ENCODE measurements at regions not wholly inside any gene's neighbourhood (a gene's known extent, or its start where the extent isn't known, plus 50 kb on each side); places are given as distances from the start of the nearest gene placed in this dataset.

DNA sequence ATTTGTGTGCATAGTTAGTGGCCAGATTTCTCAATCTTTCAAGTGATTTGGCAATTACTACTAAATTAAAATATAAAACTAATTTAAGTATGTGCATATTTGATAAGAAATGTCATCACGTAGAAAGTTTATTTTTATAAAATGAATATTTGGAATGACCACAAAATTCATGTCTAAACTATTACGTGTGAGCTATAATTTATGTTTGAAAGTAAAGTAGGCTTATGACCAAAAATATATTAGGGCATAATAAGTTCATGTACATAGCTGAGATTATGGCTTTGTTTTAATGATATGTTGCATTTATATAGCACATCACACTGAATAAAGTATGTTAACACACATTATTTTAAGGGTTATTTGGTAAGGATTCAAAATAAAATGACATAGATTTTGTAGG, 1532.6 kb downstream of the C4orf33 start:
- Histone ChIP-seq H3K9me3 (no peaks in the 10 kb centered on the region), H3K36me3 (no peaks in the 10 kb centered on the region), H3K4me1 (ENCODE audit: control insufficient read depth in 1 of 2, low read depth in 2 of 2) (no peaks in the 10 kb centered on the region), H3K27ac (no peak overlapping the region), H3K27me3 (replicated peaks; ENCODE audit: insufficient read depth) (no peaks in the 10 kb centered on the region), H3K4me3 (no peak overlapping the region)
- DNase-seq (ENCODE audit: low spot score) (no peak), ATAC-seq (ENCODE audit: insufficient number of reproducible peaks, low FRiP score, low read depth) (no peak)
- TF ChIP-seq, protein P1, sequence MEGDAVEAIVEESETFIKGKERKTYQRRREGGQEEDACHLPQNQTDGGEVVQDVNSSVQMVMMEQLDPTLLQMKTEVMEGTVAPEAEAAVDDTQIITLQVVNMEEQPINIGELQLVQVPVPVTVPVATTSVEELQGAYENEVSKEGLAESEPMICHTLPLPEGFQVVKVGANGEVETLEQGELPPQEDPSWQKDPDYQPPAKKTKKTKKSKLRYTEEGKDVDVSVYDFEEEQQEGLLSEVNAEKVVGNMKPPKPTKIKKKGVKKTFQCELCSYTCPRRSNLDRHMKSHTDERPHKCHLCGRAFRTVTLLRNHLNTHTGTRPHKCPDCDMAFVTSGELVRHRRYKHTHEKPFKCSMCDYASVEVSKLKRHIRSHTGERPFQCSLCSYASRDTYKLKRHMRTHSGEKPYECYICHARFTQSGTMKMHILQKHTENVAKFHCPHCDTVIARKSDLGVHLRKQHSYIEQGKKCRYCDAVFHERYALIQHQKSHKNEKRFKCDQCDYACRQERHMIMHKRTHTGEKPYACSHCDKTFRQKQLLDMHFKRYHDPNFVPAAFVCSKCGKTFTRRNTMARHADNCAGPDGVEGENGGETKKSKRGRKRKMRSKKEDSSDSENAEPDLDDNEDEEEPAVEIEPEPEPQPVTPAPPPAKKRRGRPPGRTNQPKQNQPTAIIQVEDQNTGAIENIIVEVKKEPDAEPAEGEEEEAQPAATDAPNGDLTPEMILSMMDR (IDR thresholded peaks at IDR 0.05), result no peak

DNA sequence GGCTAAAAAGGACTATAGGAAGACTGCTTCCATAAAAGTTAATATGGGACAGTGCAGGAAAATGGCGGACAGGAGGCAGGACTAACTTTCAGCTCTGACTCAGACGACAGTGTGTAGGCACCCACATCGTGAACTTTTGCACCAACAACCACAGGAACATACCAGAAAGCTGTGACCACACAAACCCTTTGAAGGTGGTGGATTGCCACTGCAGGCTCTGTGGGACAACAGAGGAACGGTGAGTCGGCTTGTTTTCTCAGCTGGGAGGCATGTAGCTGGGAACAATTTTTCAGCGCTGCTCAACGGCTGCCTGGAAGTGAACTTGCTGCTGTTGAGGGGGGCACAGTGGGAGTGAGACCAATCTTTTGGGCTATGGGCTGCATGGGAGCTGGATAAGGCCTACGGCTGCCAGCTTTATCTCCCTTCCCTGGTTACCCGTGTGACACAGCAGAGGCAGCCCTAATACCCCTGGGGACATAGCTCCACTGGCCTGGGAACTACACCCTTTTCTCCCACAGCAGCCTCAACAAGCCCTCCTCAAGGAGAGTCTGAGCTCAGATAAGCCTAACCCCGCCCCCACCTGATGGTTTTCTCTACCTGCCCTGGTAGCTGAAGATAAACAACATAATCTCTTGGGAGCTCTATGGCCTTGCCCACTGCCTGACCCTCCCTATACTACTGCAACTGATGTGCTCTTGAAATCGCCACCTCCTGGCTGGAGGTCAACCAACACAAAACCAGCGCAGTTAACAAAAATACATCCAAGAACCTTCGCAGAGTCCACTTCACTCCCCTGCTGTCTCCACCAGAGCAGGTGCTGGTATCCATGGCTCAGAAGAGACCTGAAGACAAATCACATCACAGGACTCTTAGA, 1537.0 kb downstream of the C4orf33 start:
- H3K27ac ChIP-seq, result no peak overlapping the region
- no peaks in the 10 kb centered on the region for H3K27me3 ChIP-seq (replicated peaks; ENCODE audit: insufficient read depth)
- no peak overlapping the region for H3K4me3 ChIP-seq
- DNase-seq (ENCODE audit: low spot score) (no peak), ATAC-seq (ENCODE audit: insufficient number of reproducible peaks, low FRiP score, low read depth) (no peak)
- no peaks in the 10 kb centered on the region for H3K9me3 ChIP-seq
- no peaks in the 10 kb centered on the region for H3K36me3 ChIP-seq
- TF ChIP-seq, protein P1 (IDR thresholded peaks at IDR 0.05), result no peak
- no peaks in the 10 kb centered on the region for H3K4me1 ChIP-seq (ENCODE audit: control insufficient read depth in 1 of 2, low read depth in 2 of 2)

DNA sequence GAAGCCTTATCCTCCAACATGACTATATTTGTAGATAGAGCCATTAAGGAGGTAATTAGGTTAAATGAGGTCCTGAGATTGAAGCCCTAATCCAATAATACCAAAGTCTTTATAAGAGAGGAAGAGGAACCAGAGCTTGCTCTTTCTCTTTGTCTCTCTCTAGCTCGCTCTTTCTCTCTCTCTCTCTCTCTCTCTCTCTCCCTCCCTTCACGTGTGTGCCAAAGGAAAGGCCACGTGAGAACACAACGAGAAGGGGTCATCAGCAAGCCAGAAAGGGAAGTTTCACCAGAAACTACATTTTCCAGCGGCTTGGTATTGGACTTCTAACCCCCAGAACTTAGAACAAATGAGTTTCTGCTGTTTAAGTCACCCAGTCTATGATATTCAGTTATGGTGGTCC, 1540.5 kb downstream of the C4orf33 start:
- no peak for ATAC-seq (ENCODE audit: insufficient number of reproducible peaks, low FRiP score, low read depth)
- TF ChIP-seq, protein P1 (IDR thresholded peaks at IDR 0.05), result no peak
- H3K27ac ChIP-seq, result no peak overlapping the region

DNA sequence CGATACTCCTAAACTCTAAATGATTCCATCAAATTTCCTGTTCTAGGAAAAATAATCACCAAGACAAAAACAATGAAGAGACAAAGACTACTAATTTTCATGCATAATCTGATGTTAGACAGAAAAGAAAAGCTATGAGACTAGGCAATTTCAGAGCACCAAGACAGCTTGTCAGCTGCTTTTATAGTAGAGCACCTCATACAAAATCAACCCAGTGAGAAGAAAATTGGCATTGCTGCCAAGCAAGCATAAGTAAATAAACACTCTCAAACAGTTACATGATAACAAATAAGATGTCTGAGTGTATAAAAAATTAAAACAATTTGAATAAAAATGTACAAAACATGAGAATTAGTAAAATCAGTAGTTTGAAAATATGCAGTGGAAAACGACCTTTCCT, 1544.6 kb downstream of the C4orf33 start:
- no peak overlapping the region for H3K4me3 ChIP-seq
- H3K27me3 ChIP-seq (replicated peaks; ENCODE audit: insufficient read depth), result no peaks in the 10 kb centered on the region
- TF ChIP-seq, protein P1 (IDR thresholded peaks at IDR 0.05), result no peak
- DNase-seq (ENCODE audit: low spot score) (no peak), ATAC-seq (ENCODE audit: insufficient number of reproducible peaks, low FRiP score, low read depth) (no peak)
- H3K27ac ChIP-seq, result no peak overlapping the region
- no peaks in the 10 kb centered on the region for H3K9me3 ChIP-seq
- no peaks in the 10 kb centered on the region for H3K36me3 ChIP-seq
- no peaks in the 10 kb centered on the region for H3K4me1 ChIP-seq (ENCODE audit: control insufficient read depth in 1 of 2, low read depth in 2 of 2)

More for the DNA sequence above, 1540.5 kb downstream of the C4orf33 start:
- Histone ChIP-seq H3K4me3 (no peak overlapping the region), H3K36me3 (no peaks in the 10 kb centered on the region), H3K27me3 (replicated peaks; ENCODE audit: insufficient read depth) (no peaks in the 10 kb centered on the region), H3K9me3 (no peaks in the 10 kb centered on the region), H3K4me1 (ENCODE audit: control insufficient read depth in 1 of 2, low read depth in 2 of 2) (no peaks in the 10 kb centered on the region)
- DNase-seq (ENCODE audit: low spot score), result no peak

DNA sequence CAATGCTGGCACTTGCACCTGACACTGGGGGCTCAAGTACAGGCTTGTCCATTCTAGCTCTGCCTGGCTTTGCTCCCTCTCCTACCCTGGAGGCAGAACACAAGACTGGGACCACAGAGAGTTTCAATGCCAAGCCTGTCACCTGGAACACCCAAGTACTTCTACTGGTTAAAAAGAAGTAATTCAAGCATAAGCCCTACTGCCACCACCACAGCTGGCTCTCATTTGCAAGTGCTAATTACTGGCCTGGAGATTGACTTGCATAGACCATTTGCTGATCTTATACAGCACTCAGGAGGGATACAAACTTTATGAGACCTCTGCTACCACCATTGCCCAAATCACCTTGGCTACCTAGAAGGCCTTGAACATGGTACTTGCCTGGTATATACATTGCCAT, 1550.9 kb downstream of the C4orf33 start:
- no peak overlapping the region for H3K27ac ChIP-seq
- no peaks in the 10 kb centered on the region for H3K27me3 ChIP-seq (replicated peaks; ENCODE audit: insufficient read depth)
- no peak overlapping the region for H3K4me3 ChIP-seq
- DNase-seq (ENCODE audit: low spot score), result no peak
- no peaks in the 10 kb centered on the region for H3K36me3 ChIP-seq
- no peaks in the 10 kb centered on the region for H3K9me3 ChIP-seq
- no peaks in the 10 kb centered on the region for H3K4me1 ChIP-seq (ENCODE audit: control insufficient read depth in 1 of 2, low read depth in 2 of 2)
- TF ChIP-seq, protein P1 (IDR thresholded peaks at IDR 0.05), result no peak
- ATAC-seq (ENCODE audit: insufficient number of reproducible peaks, low FRiP score, low read depth), result no peak

All from thoracic aorta (tissue), 2 donors.